A673 (cell line): ENCODE measurements at regions not wholly inside any gene's neighbourhood (a gene's known extent, or its start where the extent isn't known, plus 50 kb on each side); places are given as distances from the start of the nearest gene placed in this dataset.

Experiments
- BruUV-seq: library from RNA; stranded (reverse); fragments of 400-500 nt; replicated peaks from 2 replicates; lab custom pipeline; 2021; lab: Mats Ljungman, UMichigan
- CTCF ChIA-PET: fragments of 300-600 bp; sonication (Branson Sonifier 250); formaldehyde crosslinking; loops from one replicate; lab custom pipeline; 2022; ENCODE audit warnings: antibody characterized with exemption; lab: Charles Lee
- POLR2A ChIA-PET: fragments of 300-600 bp; sonication (Branson Sonifier 250); formaldehyde crosslinking; loops from one replicate; lab custom pipeline; 2022; ENCODE audit warnings: antibody characterized with exemption; ENCODE audit not compliant: low non-redundant PET; lab: Charles Lee
- DNase-seq: peaks from one replicate; pipeline ENCODE4 v3.0.0-alpha.2; 2015; ENCODE audit warnings: low spot score
- H3K27ac ChIP-seq: fragments of 200-600 bp; sonication (generic); 2 replicates; pipeline ENCODE4 v1.5.1; 2016; ENCODE audit warnings: mixed run types, low read depth, mild to moderate bottlenecking, mixed read lengths, antibody characterized with exemption, low read length; ENCODE audit not compliant: poor library complexity, severe bottlenecking
- H3K27me3 ChIP-seq: fragments of 200-600 bp; sonication (generic); replicated peaks from 2 replicates; pipeline ENCODE4 v1.6.1; 2017; ENCODE audit warnings: mixed run types, low read depth, mild to moderate bottlenecking, mixed read lengths, antibody characterized with exemption, low read length; ENCODE audit not compliant: insufficient read depth, poor library complexity
- H3K36me3 ChIP-seq: fragments of 200-600 bp; sonication (generic); 2 replicates; pipeline ENCODE4 v1.6.1; 2016; ENCODE audit warnings: mixed run types, mild to moderate bottlenecking, mixed read lengths, antibody characterized with exemption, low read length; ENCODE audit not compliant: insufficient read depth, poor library complexity, severe bottlenecking
- H3K4me1 ChIP-seq: fragments of 200-600 bp; sonication (generic); 2 replicates; pipeline ENCODE4 v1.6.1; 2017; ENCODE audit warnings: mixed run types, mild to moderate bottlenecking, mixed read lengths, antibody characterized with exemption, low read length; ENCODE audit not compliant: insufficient read depth, poor library complexity, severe bottlenecking
- H3K4me3 ChIP-seq: fragments of 200-600 bp; sonication (generic); 2 replicates; pipeline ENCODE4 v1.5.1; 2016; ENCODE audit warnings: low read depth, mixed run types, mild to moderate bottlenecking, mixed read lengths, low read length; ENCODE audit not compliant: poor library complexity, severe bottlenecking
- H3K9me3 ChIP-seq: fragments of 200-600 bp; sonication (generic); 2 replicates; pipeline ENCODE4 v1.6.1; 2016; ENCODE audit warnings: mixed run types, low read depth, mild to moderate bottlenecking, mixed read lengths, antibody characterized with exemption, low read length; ENCODE audit not compliant: poor library complexity, severe bottlenecking
- EZH2 ChIP-seq: fragments of 200-600 bp; sonication (generic); IDR thresholded peaks from 2 replicates; pipeline ENCODE4 v1.6.1; 2017; ENCODE audit warnings: borderline replicate concordance, low read depth, mild to moderate bottlenecking, mixed read lengths, antibody characterized with exemption, low read length; ENCODE audit not compliant: poor library complexity, severe bottlenecking
- intact Hi-C: fragments of 100-400 bp; cut with micrococcal nuclease; formaldehyde crosslinking; loops from one replicate; pipeline ENCODE4 v1.10.0; 2022; ENCODE audit not compliant: unreplicated experiment
- TF ChIP-seq, protein P1 (sequence below): fragments of 300-800, 200-600 bp; sonication (generic); conservative IDR thresholded peaks from 2 replicates; pipeline ENCODE4 v1.5.1; 2017; ENCODE audit warnings: low read depth, mild to moderate bottlenecking, antibody characterized with exemption, low read length, moderate library complexity, mixed read lengths

DNA sequence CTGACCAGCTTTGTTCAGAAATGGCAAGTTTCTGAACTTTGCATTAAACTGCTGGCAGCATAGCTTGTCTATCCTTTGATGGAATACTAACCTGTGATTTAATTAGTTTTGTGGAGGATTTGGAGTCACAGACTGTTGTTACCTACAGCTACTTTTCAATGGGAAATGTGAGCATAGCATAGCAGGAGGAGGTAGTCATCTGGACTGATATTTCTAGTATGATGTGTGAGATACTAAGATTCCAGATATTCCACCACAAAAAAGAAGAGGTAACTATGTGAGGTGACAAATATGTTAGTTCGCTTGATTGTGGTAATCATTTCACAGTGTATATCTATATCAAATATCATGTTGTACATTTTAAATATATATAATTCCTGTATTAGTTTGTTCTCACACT, 833.0 kb downstream of the SLC6A15 start:
- Histone ChIP-seq H3K4me1 (no peaks in the 10 kb centered on the region), H3K27ac (no peak overlapping the region), H3K9me3 (no peaks in the 10 kb centered on the region), H3K4me3 (no peak overlapping the region), H3K27me3 (no peaks in the 10 kb centered on the region), H3K36me3 (no peaks in the 10 kb centered on the region)
- ChIA-PET POLR2A (no interaction called here), CTCF (no interaction called here)
- DNase-seq = no peak
- TF ChIP-seq EZH2 = no peak
- TF ChIP-seq, protein P1, sequence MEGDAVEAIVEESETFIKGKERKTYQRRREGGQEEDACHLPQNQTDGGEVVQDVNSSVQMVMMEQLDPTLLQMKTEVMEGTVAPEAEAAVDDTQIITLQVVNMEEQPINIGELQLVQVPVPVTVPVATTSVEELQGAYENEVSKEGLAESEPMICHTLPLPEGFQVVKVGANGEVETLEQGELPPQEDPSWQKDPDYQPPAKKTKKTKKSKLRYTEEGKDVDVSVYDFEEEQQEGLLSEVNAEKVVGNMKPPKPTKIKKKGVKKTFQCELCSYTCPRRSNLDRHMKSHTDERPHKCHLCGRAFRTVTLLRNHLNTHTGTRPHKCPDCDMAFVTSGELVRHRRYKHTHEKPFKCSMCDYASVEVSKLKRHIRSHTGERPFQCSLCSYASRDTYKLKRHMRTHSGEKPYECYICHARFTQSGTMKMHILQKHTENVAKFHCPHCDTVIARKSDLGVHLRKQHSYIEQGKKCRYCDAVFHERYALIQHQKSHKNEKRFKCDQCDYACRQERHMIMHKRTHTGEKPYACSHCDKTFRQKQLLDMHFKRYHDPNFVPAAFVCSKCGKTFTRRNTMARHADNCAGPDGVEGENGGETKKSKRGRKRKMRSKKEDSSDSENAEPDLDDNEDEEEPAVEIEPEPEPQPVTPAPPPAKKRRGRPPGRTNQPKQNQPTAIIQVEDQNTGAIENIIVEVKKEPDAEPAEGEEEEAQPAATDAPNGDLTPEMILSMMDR = no peak
- BruUV-seq = no TSS peak
- intact Hi-C loops = no loop called here

DNA sequence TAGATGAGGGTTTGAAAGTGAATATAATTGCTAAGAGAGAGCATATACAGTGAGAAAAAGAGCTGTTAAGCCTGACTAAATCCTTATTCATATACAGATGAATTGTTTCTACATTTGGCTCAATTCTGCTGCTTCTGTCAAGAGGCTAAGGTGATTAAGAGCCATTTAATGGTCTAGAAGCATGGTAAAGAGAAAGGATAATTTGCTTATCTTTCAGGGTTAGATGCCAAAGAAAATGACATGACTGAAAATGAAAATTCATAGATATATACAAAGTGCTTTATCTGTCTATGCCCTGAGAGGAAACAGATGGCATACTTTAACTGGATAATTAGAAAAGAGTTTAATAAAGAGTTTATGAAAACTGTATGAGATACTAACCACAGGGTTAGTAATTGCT, 834.9 kb downstream of the SLC6A15 start:
- DNase-seq = peak; percentile 5
- H3K27ac ChIP-seq = no peak overlapping the region
- intact Hi-C loops = no loop called here
- ChIA-PET POLR2A (no interaction called here), CTCF (no interaction called here)
- H3K4me3 ChIP-seq = no peak overlapping the region
- no TSS peak for BruUV-seq
- no peaks in the 10 kb centered on the region for H3K4me1 ChIP-seq
- no peaks in the 10 kb centered on the region for H3K36me3 ChIP-seq
- no peaks in the 10 kb centered on the region for H3K27me3 ChIP-seq
- no peak for TF ChIP-seq EZH2
- TF ChIP-seq, protein P1 = no peak
- H3K9me3 ChIP-seq = no peaks in the 10 kb centered on the region

DNA sequence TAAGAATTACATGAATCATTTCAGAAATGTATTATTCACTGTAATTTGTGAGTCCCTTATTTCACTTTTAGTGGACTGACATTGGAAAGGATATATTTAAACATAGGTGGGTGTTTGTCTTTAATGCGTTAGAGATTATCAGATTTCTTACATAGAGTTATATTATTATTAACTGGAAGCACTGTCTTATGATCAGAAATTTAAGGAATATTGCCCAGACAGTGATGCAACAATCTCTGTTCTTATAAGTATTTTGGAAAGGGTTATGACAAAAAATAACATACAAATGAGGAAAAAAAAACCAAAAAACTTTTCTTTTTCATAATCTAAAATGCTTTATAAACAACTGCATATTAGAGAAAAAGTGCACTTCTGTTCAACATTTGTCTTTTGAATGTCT, 836.6 kb downstream of the SLC6A15 start:
- TF ChIP-seq EZH2 = no peak
- TF ChIP-seq, protein P1 = no peak
- Histone ChIP-seq H3K27ac (no peak overlapping the region), H3K36me3 (no peaks in the 10 kb centered on the region), H3K9me3 (no peaks in the 10 kb centered on the region), H3K4me3 (no peak overlapping the region), H3K4me1 (no peaks in the 10 kb centered on the region), H3K27me3 (no peaks in the 10 kb centered on the region)
- intact Hi-C loops = no loop called here
- BruUV-seq = no TSS peak
- POLR2A ChIA-PET = no interaction called here
- DNase-seq = no peak
- CTCF ChIA-PET = no interaction called here
